Endometrium (tissue), 2 donors: ENCODE measurements at regions not wholly inside any gene's neighbourhood (a gene's known extent, or its start where the extent isn't known, plus 50 kb on each side); places are given as distances from the start of the nearest gene placed in this dataset.

Experiments used
- FAIRE-seq: peaks from 2 replicates; lab custom pipeline; 2012; peaks lifted over from hg19 to GRCh38; lab: Jason Lieb, UNC
- donor health status: control.
- donor health status: control.

- FAIRE-seq, result no peak
Measured at GRCh38 chr15:70424937-70425411, 327.3 kb upstream of the TLE3 start.

- no peak for FAIRE-seq
Measured at GRCh38 chr15:70423267-70423666, 325.6 kb upstream of the TLE3 start.

- no peak for FAIRE-seq
Measured at GRCh38 chr15:70422342-70422741, 324.6 kb upstream of the TLE3 start.

GRCh38 chr15:70420948-70421482 is 323.3 kb upstream of the TLE3 start:
- FAIRE-seq, result no peak

GRCh38 chr15:70420086-70420947 is 322.6 kb upstream of the TLE3 start:
- FAIRE-seq, result no peak

GRCh38 chr15:70418943-70419342 is 321.2 kb upstream of the TLE3 start:
- no peak for FAIRE-seq

GRCh38 chr15:70417535-70417934 is 319.8 kb upstream of the TLE3 start:
- no peak for FAIRE-seq

GRCh38 chr15:70416829-70417228 is 319.1 kb upstream of the TLE3 start:
- FAIRE-seq, result no peak

- no peak for FAIRE-seq
Measured at GRCh38 chr15:70415398-70415797, 317.7 kb upstream of the TLE3 start.

- no peak for FAIRE-seq
Measured at GRCh38 chr15:70414626-70415025, 316.9 kb upstream of the TLE3 start.

GRCh38 chr15:70412794-70413193 is 315.1 kb upstream of the TLE3 start:
- no peak for FAIRE-seq

- FAIRE-seq, result no peak
Measured at GRCh38 chr15:70411143-70411863, 313.6 kb upstream of the TLE3 start.

- no peak for FAIRE-seq
Measured at GRCh38 chr15:70410371-70410985, 312.8 kb upstream of the TLE3 start.

- no peak for FAIRE-seq
Measured at GRCh38 chr15:70409388-70409787, 311.7 kb upstream of the TLE3 start.

GRCh38 chr15:70407955-70408354 is 310.2 kb upstream of the TLE3 start:
- no peak for FAIRE-seq

- FAIRE-seq, result no peak
Measured at GRCh38 chr15:70407336-70407670, 309.6 kb upstream of the TLE3 start.

GRCh38 chr15:70406617-70407335 is 309.1 kb upstream of the TLE3 start:
- FAIRE-seq, result no peak

- FAIRE-seq, result no peak
Measured at GRCh38 chr15:70401709-70402108, 304.0 kb upstream of the TLE3 start.

- FAIRE-seq, result no peak
Measured at GRCh38 chr15:70400766-70401541, 303.2 kb upstream of the TLE3 start.

GRCh38 chr15:70399204-70399603 is 301.5 kb upstream of the TLE3 start:
- FAIRE-seq, result no peak

- FAIRE-seq, result no peak
Measured at GRCh38 chr15:70398694-70399093, 301.0 kb upstream of the TLE3 start.
